HS-5 (cell line): ENCODE measurements at regions not wholly inside any gene's neighbourhood (a gene's known extent, or its start where the extent isn't known, plus 50 kb on each side); places are given as distances from the start of the nearest gene placed in this dataset.

ENCODE experiments used
- DNase-seq: peaks from one replicate; pipeline ENCODE4 v3.0.0-alpha.2; 2012; ENCODE audit warnings: low read depth

DNA sequence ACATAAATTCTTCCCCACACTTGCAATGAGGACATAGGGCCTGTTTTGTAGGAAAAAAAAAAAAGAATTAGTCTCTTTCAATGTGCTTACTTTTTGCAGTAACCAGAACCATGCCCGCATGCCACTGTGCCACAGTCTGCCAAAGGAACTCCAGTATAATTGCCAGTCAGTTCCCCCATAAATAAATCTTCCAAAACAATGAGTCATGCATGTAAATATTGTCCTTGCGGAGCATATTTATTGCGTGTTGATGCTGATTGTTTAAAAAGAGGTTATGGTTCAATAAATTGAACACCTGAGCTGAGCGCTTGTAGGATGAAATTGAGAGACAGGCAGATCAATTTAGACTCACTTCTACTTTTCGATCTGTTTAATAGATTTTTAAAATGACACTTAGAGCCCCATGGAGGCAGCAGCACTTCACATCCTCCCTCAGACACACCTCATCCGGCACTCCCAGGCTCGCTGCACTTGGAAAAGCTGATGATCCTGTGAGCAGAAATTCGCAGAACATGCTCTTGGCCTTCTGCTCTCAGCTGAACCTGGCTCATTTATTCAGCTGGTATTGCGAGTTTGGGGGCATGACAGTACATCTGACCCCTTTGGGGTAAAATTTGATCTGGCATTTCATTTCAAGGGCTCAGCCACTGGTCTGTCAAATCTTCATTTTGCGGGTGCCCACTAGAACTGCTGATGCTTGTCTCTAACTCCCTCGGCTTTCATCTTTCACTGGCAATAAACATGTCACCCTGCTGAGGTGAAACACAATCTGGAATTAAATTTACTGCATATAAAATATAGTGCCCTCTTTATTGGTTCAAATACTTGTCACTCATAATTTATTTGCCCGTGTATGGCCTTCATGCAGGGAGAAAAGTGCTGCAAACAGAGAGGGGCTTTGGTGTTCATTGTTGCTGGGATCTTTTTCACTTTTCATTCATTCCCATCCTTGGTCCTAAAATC is 371.1 kb upstream of the POU3F2 start:
- no peak for DNase-seq

DNA sequence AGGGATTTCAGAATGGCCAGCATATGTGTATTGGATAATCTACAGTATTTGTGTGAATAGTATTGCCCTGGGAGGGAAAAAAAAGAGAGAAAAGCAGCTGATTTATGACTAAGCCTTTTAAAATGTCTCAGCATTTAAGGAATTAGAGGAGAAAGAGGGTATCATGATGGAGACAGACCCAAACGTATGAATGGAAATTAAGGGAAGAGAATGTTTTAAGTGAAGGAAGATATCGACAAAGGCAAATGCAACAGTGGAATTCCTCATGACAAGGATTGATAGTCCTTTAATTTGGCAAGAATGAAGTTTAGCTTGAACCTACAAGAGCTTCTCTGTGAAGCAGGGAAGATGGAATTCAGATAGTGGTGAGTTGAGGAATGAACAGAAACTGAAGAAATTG is 367.3 kb upstream of the POU3F2 start:
- DNase-seq, result no peak

DNA sequence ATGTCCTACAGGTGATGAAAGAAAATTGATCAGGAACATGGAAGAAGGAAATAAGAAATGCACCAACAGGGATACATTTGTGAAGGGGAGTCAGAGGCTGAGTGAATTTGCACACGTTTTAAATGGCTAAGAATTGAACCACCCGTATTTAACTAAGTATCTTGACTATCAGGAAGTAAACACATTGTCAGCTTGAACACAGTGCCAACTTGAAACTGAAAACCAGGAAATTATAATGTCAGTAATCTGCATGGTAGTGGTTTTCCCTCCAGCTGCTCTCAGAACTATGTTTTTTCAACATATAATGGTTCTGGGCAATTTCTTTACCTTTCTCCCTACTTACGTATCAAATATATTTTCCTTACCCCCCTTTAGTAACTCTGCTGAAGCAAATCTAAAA is 366.5 kb upstream of the POU3F2 start:
- DNase-seq, result no peak

DNA sequence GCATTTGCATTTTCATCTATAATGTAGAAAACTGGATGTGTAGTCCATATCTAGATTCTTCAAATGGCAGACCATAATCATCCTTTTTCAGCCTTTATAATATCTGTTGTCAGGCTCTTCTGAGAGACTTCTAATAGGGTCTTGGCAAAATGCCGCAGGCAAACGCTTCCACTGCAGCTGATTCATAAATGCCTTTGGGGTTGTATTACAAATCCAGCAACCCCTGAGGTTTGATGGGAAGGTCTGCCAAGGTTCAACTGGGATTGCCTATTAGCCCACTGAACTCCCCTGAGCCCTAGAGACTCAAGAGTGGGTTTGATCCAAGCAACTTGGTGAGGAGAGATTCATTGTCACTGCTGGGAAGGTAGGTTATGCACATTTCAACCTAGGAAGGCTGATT is 365.2 kb upstream of the POU3F2 start:
- DNase-seq, result no peak

DNA sequence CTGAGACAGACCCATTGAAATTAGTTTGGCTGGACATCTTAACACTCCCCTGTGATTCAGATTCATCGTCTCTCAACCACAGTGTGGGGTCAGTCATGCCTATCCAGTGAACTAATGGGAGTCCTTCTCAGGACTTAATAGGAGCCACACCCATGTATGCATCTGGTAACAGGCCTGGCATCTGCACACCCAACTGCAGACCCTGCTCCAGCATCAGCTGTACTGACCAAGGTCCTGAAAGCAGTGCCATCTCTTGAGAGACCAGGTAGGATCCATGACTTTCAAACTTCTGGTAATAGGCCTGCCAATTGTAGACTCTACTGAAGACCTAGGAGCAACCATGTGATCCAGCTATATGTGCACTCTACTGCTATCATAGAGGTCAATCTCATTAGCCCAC is 363.6 kb upstream of the POU3F2 start:
- DNase-seq, result no peak

DNA sequence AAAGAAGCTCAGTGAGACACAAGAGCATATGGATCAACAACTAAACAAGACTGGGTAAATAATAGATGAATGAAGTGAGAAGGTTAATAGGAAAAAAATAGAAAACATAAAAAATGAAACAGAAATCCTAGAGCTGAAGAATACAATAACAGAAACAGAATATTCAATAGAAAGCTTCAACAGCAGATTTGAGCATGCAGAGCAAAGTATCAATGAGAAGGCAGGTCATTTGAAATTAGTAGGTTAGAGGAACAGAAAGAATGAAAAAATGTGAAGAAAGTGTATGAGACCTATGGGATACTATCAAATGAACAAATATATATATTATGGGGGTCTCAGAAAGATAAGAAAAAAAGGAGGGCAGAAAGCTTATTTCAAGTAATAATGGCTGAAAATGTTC is 362.9 kb upstream of the POU3F2 start:
- no peak for DNase-seq

DNA sequence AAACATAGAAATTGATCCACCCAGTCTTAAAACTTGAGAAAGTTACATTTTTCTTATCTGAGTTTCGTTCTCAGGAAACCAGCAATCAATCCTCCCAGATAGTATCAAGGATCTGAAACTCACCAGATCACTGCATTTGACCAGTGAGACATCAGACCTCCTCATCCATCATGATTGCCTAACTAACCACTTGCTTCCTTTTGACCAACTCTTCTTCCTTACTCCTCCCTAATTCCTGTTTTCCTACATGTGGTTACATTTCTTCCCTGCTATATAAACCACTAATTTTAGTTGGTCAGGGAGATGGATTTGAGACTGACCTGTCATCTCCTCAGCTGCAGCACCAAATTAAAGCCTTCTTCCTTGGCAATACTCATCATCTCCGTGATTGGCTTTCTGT is 357.1 kb upstream of the POU3F2 start:
- DNase-seq, result no peak

DNA sequence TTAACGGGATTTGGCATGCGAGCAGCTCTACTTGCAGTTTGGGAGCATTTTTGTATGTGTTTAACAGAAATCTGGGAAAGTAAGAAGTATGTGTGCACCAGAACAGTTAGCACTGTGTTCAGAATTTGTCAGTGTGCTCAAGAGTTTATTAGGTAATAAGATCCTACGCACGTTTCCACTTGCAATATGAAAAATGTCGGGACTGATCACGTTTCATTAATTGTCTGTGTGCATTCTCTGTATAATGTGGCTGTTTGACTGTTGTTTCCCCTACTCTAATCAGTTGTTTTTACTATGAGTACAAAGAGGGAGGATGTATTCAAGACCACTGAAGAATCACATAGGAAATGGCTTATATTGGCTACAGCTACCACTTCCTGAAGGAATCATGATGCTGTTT is 349.7 kb upstream of the POU3F2 start:
- no peak for DNase-seq

DNA sequence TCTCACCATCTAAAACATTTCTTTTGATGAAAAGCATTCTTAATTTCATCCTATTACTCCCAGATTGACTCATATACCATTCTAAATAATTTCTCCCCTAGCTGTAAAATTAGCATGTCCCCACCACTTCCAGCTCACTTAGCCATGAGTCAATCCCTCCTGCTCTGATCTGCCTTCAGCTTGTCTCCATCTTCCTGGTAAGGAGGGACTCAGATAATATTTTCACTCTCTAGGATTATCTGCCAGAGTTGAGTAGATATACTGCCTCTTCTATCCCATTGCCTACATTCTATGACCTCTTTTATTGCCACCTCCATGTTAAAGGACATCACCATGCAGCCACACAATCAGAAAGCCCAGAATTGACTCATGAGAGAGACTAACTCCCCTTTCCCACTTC is 348.8 kb upstream of the POU3F2 start:
- DNase-seq, result no peak

DNA sequence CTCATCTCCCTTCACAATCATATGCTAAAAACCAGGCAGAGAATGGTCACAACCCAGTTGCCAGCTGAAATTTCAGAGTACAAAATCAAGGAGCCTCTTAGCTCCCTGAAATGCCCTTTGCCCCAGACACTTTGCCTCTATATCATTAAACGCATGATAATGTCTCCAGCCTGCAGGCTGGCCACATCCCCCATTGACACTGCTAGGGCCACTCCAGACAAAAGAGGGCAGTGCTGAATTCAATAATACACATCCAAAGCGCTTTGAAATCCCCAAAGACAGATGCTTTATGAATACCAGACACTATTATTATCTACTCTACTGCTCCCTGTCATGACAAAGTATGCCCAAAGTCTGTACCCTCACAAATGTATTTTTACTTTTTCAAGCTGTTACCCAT is 348.3 kb upstream of the POU3F2 start:
- no peak for DNase-seq

DNA sequence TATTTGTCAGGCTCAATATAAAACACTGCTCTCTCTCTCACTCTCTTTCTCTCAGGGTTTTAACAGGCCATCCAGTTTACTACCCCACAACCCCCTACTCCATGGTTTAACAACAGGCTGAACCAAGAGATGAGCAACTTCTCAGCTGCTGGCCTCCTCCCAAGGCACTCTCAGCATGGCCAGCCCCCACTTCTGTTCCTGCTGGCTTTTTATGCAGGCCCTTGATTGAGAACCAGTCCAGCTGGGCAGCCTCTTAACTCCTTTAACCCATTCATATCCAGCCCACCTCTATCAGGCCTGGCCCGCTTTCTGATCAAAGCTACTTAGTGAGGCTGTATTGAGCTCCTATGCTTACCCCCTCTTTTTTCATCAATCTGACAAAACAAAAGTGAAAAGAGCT is 346.8 kb upstream of the POU3F2 start:
- DNase-seq, result no peak

DNA sequence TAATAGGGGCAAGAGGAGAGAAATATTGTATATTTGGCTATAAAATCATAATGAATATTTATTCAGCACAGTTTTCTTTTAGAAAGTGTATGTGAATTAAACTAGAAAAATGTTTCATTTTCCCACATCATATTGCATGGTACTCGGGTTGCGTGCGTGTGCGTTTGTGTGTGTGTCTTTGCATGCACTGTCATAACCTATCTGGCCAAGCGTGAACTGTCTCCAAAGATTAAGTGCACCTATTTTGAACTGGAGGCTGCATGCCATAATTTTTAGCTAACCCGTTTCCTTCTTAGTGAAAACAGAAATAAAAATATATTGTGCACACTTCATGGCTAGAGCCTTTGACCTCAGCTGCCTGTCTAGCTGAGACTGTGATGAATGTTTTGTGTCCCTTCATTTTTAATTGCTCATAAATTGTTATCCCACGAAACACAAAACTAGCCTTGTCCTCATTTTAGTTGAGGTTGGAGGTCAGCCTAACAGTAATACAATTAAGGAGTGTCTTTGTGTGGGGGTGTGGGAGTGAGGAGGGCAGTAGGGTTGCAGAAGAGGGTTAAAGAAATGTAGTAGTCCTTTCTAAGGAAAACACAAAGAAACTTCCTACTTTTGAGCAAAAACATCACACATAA is 336.1 kb upstream of the POU3F2 start:
- no peak for DNase-seq

DNA sequence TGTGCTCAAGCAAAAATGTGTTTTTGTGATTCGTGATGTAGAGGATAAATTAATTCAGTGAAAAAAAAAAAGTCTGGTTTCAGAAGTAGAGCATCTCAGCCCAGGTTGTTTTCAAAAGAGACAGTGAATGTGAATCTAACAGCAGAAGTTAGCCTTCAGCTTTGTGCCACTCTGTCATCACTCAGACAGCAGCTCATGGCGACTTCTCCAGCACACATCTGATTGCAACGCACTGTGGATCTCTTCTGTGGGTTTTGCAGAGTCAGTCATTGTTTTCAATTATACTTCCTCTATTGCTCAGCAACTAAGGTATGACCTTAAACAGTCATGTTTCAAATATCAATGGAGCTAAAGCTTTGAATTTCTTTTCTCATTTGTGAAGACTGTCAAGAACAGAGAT is 335.5 kb upstream of the POU3F2 start:
- DNase-seq, result no peak

DNA sequence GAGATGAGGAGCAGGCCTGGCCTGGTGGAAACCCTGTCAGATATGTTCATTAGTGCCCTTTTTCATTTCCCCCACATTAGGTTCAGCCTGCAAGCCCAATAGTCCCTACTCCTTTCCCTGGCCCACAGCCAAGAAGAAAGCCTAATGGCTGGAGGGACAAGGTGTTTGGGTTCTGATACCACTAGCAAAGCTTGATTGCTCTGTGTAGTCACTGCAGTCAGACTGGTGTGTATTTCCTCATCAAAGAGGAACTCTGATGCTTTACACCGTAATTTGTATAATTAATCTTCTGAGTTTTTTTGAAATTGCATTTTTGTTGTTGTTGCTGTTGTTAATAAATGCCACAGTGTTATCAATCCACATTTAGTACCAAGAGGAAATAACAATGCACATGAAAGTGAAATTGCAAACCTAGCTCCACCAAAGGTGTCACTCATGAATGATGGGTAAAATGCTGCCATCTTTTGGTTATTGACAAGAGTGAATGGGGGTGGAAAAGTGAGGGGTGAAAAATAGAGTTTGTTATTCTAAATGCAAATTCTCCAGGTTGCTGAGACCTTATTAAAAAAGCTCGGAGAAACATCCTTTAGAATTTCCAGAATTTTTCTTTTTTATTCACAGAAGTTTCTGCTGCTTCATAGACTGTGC is 320.2 kb upstream of the POU3F2 start:
- DNase-seq, result no peak

DNA sequence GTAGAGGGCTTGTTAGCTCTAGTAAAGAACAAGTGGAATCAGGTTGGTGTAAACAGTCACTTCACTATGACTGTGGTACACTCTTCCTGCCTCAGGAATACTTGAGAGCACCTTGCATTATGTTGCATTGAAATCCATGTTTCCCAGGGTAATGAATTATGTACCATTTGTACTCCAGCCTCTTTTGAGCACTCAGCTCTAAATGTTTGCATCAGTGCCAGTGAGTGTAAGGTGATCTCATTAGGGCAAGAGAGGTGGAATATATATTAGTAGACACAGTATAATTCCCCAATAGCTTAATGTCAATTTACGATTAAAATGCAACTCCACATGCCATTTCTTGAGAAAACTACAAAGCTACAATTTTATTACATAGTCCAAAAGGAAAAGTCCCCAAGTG is 319.6 kb upstream of the POU3F2 start:
- DNase-seq, result no peak

DNA sequence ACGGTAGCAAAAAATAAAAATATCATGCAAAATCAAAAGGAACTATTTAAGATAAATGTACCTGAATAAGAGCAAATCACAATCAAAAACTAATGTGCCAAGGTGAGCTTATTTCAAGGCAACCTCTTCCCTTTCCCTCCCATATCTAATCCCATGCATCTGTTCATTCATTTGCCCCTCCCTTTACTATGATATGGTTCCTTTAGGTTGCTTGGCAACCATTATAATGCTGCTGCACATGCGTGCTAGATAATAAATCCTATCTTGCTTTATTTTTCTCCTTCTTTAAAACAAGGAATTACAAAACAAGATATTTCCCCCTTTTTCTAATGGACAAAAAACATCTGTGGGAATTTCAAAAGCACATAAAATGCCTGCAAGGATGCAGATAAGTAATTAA is 318.2 kb upstream of the POU3F2 start:
- DNase-seq, result no peak

DNA sequence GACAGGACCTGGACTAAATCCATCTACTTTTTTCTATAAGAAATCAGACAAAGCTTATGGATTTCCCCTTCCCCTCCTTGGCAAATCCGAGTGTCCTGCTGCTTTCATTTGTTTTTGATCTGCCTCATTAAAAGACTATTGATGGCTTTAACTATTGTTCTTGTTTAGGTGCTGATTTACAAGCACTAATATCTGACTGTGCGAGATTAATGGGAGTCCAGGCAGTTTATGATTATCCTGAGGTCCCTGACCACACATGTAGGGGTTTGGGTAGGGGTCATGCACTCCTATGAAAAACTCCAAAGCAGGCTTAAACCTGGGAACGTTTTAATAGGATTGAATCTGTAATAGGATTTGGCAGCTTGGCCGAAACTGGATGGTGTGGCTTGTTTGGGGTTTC is 317.5 kb upstream of the POU3F2 start:
- no peak for DNase-seq

DNA sequence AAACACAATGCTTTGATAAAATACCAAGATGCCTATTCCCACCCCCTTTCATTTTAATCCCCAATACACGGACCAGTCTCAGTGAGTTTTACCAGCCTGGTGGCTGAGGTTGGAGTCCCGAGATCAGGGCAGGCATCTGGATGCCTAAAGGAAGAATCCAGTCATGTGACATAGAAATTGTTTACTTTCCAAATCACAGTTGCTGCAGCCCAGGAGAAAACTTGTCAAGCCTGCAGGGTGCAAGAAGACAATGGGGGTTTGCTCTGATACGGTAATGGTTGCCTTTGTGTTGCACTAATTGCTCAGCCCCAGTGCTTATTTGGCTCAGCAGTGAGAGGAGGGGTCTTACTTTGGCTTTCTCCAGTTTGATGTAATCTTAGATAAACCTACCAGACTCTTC is 308.5 kb upstream of the POU3F2 start:
- no peak for DNase-seq

DNA sequence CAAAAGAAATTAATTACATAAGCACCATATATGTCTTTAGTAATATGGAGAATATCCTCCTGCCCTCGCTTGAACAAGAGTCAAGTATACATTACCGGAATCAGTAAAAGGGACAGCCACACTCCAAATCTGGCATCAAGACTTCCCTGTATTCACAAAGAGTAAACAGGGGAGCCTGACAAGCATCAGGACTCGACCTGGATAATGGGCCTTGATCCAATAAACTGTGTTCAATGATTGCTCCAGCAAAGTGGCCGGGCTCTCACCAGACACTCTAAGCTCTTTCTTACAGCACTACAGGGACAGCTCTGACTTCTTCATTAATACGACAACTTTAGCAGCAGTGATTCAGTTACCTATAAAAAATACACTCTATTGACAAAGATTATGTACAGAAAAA is 307.9 kb upstream of the POU3F2 start:
- no peak for DNase-seq

DNA sequence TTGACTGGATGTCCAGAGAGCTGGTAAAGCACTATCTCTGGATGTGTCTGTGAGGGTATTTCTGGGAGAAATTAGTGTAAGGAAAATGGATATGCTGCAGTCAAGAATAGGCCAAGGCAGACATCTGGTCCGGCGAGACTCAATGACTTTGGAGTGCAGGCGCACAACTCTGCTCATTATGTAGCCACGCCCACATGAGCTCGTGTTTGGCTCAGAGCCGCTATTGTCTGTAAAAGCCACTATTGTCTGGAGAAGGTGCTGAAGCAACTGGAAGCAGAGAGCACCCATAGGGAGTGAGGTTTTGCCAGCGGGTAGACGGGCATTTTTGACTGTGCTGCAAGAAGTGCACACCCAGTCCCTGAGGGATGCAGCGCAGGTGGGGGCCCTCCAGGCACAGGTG is 305.0 kb upstream of the POU3F2 start:
- no peak for DNase-seq

DNA sequence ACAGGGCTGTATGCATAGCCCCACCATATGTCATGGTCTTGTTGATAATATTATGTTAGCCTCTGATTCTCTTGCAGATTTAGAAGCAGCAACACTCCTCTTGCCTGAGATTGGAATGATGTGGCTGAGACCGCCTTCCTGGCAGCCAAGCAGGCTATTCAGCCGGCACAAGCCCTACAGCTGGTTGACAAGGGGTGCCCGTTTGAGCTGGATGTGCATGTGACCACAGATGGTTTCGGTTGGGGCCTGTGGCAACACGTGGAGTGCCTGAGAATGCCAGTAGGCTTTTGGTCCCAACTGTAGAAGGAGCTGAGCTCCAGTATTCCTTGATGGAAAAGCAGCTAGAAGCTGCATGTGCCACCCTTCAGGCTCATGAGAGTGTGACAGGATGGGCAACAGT is 303.6 kb upstream of the POU3F2 start:
- no peak for DNase-seq

DNA sequence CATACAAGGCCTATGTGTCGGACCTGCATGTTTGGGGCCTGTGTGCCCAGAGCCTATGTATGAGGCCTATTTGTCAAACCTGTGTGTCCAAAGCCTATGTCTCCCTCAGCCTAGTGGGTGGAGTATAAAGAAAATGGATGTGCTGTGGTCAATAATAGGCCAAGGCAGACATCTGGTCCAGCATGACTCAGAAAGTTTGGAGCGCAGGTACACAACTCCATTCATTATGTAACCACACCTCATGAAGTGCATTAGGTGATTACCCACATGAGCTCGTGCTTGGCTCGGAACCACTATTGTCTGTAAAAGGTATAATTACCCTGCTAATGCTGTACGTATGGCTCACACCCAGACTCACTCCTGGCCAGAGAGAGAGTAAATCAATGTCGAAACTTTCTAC is 302.4 kb upstream of the POU3F2 start:
- no peak for DNase-seq

DNA sequence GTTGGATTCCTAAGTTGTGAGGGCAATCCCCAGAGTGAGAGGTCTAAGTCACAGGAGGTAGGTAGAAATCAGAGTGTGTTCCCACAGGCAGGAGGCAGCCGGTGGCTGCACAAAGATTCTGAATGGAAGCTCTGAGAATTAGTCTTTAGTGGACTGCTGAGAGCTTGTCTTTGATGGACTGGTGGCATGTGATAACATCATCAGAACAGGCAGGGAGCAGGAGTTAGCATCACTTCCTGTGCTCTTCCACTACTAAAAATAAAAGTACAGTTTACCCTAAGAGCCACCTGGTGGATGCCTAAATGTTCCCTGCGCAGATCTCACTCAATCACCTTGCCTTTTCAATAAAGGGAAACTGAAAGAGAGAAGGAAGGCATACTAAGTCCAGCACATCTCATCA is 294.6 kb upstream of the POU3F2 start:
- no peak for DNase-seq
